GM18909 (cell line): ENCODE measurements at regions not wholly inside any gene's neighbourhood (a gene's known extent, or its start where the extent isn't known, plus 50 kb on each side); places are given as distances from the start of the nearest gene placed in this dataset.
"Not testable (repeated sequence)": the region's sequence is repeated elsewhere in the genome, so short reads cannot be mapped to it uniquely, and the experiment has no call there.

Experiments used
- ATAC-seq: cut with Tn5 transposase; IDR thresholded peaks from one replicate; pipeline ENCODE4 v1.9.1; 2021; ENCODE audit warnings: mild to moderate bottlenecking; ENCODE audit not compliant: unreplicated experiment, poor library complexity

DNA sequence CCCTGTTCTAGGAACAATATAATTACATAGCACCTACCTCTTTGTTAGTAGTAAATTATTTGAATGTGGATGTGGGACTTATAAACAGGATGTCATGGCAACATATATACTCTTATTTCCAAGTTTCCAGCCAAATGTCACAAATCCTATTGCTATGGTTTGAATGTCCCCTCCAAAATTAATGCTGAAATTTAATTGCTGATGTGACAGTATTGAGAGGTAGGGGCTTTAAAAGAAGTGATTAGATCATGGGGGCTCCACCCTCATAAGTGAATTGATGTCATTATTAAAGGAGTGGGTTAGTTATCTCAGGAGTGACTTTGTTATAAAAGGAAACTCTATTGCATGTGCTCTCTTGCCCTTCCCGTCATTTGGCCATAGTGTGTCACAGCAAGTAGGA is 164.2 kb upstream of the ATF7IP start:
- no peak for ATAC-seq

DNA sequence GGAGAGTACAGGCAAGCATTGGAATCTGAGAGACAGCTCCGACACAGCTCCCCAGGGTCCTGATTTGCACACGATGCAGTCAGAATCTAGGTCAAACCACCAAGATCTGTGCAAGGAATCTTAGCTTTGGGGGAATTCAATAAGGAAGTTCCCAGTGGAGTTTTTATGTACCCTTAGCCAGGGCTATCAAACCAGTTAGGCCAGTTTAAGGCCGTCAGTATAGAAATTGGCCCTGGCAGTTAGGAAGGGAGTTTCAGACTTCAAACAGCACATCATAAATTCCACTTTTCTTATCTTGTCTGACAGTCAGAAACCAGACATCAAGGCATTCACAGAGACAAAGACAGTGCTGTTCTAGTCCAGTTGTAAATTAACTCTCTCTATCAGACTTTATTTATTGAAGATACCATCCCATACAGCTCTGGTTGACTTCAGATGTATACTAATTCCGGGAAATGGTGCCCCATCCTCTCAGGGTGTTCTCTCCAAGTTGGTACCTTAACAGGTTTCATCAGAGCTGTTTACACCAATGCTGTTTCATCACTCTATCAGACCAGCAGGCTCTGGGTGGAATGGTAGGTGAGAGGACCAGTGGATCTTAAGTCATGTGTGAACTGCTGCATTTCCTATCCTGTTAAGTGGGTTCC is 157.5 kb upstream of the ATF7IP start:
- no peak for ATAC-seq

DNA sequence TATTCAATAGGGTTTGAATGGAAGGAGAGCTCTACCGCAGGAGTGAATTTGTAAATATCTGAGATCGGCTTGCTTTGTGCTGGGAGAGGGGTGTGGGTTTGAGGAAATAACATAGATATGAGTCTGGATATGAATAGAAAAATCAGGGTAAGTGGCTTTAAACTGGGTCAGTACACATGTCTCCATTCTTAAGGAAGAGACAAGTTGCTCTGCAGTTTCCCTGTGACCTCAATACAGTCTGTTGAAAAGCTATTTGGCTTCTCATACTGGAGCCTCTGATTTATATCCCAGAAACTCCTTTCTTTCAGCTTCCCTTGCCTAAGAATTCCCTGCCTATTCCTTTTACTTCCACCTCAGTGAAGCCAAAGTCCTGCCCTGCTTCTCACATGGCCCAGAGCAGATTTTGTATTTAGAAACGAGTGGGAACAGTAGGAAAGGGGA is 153.5 kb upstream of the ATF7IP start:
- no peak for ATAC-seq

DNA sequence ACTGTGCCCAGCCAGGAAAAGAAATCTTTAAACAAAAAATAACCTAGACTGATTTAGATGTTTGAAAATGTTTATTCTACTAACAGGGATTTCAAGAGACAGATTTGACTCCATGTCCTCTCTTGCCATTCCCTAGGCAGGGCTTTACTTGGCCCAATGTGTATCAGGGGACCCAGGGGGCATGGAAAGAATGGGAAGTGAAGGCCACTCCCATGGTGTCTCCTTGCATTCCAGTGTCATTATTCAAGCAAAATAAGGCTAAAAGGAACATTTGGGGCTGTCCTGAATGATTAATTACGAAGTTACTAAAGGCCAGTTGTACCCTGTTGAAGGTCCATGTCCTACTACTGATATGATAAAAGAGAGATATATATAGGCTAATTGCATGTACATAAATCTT is 151.9 kb upstream of the ATF7IP start:
- no peak for ATAC-seq

DNA sequence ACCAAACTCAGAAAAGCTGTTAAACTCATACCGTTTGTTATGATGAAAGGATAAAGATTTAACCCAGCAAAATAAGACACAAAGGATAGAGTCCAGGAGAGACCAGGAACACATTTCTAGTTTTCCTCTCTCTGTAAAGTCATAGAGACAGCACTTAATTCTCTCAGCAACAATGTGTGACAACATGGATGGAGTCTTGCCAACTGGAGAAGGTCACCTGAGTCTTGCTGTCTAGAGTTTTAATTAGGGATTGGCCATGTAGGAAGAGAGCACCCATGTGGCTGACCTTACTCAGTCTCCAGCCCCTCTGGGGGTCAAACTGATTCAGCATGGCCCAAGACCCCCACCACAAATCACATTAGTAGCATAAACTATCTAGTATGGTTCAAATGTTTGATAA is 151.0 kb upstream of the ATF7IP start:
- no peak for ATAC-seq

DNA sequence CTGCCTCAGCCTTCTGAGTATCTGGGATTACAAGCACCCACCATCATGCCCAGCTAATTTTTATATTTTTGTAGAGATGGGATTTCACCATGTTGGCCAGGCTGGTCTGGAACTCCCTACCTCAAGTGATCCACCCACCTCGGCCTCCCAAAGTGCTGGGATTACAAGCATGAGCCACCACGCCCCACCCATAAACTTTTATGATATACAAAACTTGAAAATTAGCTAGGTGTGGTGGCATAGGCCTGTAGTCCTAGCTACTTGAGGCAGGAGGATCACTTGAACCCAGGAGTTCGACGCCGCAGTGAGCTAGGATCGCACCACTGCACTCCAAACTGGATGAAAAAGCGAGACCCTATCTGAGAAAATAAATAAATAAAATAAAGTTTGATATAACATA is 149.5 kb upstream of the ATF7IP start:
- ATAC-seq: not testable (repeated sequence)

DNA sequence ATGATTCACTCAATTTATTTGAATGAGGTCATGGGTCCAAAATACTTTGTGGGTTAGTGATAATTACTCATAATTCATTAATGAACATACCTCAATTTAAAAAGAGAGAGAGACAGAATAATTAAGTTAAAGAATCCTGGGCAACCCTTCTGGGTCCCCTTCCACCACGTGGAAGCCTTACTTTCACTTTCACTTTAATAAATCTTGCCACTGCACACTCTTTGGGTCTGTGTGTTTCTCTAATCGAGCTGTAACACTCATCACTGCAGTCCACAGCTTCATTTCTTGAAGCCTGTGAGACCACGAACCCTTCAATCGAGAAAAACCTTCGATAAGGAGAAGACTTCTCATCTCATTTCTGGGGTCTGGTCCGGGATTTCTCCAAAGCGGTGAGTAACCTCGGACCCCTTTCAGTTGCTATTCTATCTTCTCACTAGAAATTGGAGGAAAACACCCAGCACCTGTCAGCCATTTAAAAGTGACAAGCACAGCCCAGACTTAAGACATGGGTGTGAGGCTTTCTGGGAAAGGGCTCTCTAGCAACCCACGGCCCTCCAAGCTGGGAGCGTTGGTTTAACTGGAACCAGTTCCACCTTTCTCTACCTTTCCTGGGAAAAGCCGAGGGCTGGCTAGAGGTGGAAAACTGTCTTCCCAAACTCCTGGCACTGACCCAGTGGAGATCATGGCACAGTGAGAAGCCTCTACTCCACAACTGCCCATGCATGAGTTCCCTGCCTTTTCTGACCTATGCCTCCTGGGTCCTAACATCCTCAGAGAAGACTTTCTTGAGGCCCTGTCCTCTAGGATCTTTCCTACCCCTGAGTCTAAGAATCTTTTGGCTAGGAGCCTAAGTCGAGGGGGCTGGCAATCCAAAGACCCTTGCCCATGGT is 148.8 kb upstream of the ATF7IP start:
- ATAC-seq: no peak

DNA sequence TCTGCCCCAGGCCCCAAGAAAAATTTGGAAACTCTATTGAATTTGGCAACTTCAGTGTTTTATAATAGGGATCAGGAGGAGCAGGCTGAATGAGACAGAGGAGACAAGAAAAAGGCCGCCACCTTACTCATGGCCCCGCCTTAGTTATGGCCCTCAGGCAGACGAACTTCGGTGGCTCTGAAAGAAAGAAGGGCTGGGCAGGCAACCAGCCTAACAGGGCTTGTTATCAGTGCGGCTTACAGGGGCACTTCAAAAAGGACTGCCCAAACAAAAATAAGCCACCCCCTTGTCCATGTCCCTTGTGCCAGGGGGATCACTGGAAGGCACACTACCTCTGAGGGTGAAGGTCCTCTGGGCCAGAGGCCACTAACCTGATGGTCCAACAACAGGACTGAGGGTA is 146.3 kb upstream of the ATF7IP start:
- no peak for ATAC-seq

DNA sequence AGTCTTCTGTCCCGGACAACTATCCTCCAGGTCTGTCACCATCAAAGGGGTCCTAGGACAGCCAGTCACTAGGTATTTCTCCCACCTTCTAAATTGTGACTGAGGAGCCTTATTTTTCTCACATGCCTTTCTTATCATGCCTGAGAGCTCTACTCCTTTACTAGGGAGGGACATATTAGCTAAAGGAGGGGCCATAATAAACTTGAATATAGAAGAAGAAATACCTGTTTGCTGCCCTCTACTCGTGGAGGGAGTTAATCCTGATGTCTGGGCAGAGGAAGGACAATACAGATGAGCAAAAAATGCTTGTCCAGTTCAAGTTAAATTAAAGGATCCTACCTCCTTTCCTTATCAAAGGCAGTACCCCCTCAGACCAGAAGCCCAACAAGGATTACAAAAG is 145.8 kb upstream of the ATF7IP start:
- ATAC-seq: not testable (repeated sequence)

DNA sequence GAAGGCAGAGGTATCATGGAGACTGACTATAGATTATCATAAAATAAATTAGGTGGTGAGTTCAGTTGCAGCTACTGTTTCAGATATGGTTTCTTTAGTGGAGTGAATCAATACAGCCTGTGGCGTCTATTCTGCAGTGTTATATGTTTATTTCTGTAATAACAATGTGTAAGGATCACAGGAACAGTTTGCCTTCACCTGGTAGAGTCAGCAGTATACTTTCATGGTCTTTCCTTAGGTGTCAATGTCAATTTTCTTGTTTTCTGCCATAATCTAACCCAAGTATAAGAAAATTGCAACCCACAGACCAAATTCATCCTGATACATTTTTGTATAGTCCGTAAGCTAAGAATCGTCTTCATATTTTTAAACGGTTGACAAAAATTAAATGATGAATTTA is 140.4 kb upstream of the ATF7IP start:
- ATAC-seq: no peak

DNA sequence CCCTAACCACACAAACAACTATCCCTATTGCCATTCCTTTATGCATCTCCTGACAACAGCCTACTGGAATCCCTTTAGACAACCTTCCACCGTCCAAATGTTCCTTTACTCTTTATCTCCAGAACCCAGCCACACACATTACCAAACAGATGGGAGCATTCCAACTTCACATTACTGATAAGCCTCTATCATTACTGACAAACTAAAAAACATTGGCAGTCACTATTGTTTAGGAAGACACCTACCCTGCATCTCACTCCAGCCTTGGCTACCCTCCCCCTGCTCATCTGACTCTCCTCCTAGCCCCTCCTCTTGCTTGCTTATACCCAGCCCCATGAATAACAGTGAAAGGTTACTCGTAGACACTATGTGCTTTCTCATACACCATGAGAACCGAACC is 130.3 kb upstream of the ATF7IP start:
- not testable (repeated sequence) for ATAC-seq

DNA sequence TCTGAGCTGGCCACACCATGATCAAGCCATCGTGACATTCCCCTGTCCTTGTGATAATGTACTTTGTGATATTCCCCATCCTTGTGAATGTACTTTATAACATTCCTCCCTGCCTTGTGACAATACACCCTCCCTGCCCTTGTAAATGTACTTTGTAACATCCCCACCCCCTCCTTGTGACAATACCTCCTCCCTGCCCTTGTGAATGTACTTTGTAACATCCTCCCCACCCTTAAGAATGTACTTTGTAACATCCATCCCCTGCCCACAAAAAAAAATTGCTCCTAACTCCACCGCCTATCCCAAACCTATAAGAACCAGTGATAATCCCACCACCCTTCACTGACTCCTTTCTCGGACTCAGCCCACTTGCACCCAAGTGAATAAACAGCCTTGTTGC is 128.8 kb upstream of the ATF7IP start:
- not testable (repeated sequence) for ATAC-seq

DNA sequence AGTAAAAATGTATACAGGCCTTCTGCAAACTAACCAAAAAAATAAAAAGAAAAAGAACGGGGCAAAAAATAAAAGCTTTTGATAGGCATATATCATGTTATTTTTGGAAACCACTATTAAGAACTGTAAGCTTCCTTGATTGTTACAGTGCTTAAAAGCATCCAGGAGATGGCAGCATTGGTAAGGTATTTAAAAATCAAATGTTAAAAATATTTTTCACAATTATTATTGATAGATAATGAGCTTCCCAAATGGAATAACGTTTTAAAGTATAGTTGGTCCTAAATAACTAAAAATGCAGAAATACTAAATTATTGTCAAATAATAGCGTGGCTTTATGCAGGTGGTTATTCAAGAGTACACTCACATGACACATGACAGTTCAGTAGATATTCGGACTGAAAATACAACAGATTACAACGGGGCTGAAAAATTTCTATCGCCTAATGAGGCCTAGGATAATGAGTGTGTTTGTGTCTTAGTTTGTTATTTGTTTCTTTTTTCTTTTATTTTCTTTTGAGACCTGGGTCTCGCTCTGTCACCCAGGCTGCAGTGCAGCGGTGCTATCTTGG is 127.2 kb upstream of the ATF7IP start:
- ATAC-seq: no peak

DNA sequence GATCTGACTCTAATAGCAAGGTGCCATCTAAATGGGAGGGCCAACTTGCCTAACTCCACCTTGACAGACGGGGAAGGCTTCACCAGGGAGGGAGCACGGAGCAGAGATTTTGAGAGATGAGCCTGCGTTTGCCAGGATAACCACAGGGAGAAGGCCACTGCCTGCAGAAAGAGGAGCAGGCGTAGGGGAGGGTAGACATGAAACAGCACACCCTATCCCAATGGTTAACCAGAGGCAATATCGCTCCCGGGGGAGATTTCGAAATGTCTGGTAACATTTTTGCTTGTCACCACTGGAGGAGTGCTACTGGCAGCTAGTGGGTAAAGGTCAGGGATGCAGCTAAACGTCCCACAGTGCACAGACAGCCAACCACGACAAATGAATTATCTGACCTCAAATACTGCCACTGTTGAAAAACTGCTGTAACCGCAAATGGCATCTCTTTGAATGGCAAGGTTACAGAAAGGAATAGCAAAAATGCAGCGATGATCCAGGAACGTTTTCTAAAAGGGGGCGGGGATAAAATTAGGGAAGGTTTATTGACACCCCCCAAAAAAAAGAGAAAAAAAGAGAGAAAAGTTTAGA is 126.0 kb upstream of the ATF7IP start:
- ATAC-seq: peak; percentile 87

DNA sequence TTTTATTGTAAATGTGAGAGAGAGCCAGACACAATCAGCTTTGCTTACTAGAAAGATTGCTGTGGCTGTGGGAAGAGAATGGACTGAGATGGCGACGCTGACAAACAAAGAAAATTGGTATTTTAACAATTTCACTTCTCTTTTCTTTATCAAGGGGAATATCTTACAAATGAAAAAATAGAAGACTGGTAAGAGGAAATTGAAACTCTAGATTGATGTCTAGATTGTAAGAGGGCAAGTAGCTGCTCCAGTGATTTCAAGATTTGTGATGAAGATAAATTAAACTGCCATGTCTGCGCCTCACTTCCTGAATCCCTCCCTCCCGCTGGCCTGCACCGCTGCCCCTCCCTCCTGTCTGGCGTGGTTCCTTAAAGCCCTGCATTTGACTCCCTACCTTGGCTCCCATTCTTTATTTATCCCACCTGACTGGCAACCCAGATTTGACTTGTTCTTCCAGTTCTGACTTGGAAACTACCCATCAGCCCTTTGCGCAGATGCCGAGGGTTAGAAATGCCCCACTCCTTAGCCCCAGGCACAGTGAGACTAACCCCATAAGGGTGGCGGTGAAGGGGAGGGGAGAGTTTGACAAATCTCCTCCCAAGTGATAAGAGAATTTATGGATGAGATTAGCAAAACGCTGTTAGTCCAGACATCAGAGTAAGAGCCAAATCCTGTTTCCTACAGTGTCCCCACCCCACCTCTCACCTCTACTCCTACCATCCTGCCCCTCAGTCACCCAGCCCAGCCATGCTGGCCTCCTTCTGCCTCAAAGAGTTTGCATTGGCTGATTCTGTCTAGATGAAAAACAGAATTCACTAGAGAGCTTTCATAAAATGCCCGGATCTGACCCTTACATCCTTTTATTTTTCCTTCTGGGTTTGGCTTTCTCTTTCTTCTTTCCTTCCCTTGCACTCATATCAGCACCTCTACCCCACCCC is 125.3 kb upstream of the ATF7IP start:
- ATAC-seq: peak; percentile 50

DNA sequence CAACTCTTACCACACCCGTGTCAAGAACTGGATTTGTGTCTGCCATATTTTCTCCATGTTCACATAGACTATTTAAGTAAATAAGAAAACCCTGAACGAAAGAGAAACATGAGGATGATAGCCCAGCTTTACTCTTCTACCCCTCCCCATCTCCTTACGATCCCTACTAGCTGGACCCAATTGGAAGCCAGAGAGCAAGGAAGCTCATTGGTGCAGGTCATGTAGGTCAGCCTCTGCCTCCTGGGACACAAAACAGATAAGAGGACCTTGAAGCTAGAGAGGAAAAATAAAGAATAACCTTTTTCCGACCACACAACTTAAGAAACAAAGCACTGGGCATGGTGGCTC is 124.6 kb upstream of the ATF7IP start:
- ATAC-seq: no peak

DNA sequence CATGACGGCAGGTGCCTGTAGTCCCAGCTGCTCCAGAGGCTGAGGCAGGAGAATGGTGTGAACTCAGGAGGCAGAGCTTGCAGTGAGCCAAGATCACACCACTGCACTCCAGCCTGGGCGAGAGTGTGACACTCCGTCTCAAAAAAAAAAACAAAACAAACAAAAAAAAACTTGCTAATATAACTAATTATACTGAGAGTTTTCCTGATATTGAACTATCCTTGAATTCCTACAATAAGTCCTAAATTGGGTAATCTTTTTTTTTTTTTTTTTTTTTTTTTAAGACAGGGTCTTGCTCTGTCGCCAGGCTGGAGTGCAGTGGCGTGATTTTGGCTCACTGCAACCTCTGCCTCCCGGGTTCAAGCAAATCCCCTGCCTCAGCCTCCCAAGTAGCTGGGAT is 122.7 kb upstream of the ATF7IP start:
- not testable (repeated sequence) for ATAC-seq

DNA sequence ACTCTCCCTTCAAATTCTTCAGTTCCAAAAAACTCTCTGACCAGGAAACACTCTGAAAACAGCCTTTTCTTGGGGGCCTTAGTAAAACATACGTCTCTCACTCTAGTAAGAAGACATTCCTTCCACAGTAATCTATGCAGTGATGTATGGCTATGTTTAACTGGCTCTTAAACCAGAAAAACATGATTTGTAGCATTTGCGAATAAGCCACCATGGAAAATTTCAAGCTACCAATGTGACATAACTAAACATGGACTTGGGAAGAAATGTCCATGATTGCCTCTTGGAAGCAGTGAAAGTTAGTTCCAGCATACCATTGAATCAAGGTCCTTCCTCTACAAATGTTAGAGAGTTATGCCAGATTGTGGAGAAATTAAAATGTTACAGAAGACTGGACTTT is 121.5 kb upstream of the ATF7IP start:
- ATAC-seq: no peak

DNA sequence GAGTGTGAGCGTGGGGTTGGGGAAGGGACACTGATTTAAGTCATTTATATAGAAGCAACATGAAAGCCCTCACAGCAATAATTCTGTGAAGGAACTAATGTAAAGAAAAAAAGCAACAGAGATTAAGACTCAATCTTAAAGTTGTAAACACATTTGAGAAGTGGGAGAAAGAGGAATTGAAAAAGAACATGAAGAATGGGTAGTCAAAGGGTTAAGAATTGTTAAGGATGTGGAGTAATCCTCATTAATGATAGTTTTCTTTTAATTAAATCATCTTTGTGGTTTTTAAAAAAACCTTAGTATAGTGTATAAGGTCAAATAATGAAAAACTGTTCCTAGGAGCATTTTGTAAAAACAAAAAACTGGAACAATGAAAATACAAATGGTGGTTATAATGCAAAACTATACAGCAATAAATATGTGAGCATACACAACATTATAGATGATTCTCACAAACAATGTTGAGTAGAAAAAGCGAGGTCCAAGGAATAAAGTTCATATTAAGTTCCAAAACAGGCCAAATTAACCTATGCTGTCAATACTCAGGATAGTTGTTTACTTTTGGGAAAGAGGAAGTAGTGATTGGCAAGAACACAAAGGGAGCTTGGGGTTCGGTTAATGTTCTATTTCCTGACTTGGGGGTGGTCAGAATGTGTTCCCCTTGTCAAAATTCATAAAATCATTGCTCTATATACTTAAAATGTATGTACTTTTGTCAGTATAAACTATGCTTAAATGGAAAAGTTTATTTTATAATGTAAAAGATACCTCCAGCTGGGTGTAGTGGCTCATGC is 120.4 kb upstream of the ATF7IP start:
- ATAC-seq: no peak
